ENCODE measurements at regions not wholly inside any gene's neighbourhood (a gene's known extent, or its start where the extent isn't known, plus 50 kb on each side); places are given as distances from the start of the nearest gene placed in this dataset.
"Not testable (repeated sequence)": the region's sequence is repeated elsewhere in the genome, so short reads cannot be mapped to it uniquely, and the experiment has no call there.

- Histone ChIP-seq H3K36me3 (ENCODE audit: control insufficient read depth, insufficient read depth, low read length) (no peaks in the 10 kb centered on the region), H3K9me3 (replicated peaks; ENCODE audit: control insufficient read depth, low read depth, low read length) (no peaks in the 10 kb centered on the region), H3K4me1 (ENCODE audit: control insufficient read depth, insufficient read depth, low read length) (no peaks in the 10 kb centered on the region), H3K27me3 (ENCODE audit: control insufficient read depth, insufficient read depth, low read length) (no peaks in the 10 kb centered on the region), H3K4me3 (ENCODE audit: low read length) (no peak overlapping the region), H3K27ac (ENCODE audit: low read length) (no peak overlapping the region)
- DNase-seq, result no peak
- WGBS (ENCODE audit: insufficient coverage), result no CpG with 5 or more reads among the region's 4 CpGs
Measured at GRCh38 chr13:65932587-65933239, 1297.4 kb downstream of the PCDH9 start.

- Histone ChIP-seq H3K9me3 (replicated peaks; ENCODE audit: control insufficient read depth, low read depth, low read length) (no peaks in the 10 kb centered on the region), H3K4me1 (ENCODE audit: control insufficient read depth, insufficient read depth, low read length) (no peaks in the 10 kb centered on the region), H3K4me3 (ENCODE audit: low read length) (no peak overlapping the region), H3K27ac (ENCODE audit: low read length) (no peak overlapping the region), H3K36me3 (ENCODE audit: control insufficient read depth, insufficient read depth, low read length) (no peaks in the 10 kb centered on the region), H3K27me3 (ENCODE audit: control insufficient read depth, insufficient read depth, low read length) (no peaks in the 10 kb centered on the region)
- no CpG with 5 or more reads among the region's 2 CpGs for WGBS (ENCODE audit: insufficient coverage)
- DNase-seq, result no peak
Measured at GRCh38 chr13:65932013-65932412, 1298.1 kb downstream of the PCDH9 start.

GRCh38 chr13:65929436-65929835 is 1300.7 kb downstream of the PCDH9 start:
- no peak for DNase-seq
- no CpG with 5 or more reads among the region's 3 CpGs for WGBS (ENCODE audit: insufficient coverage)
- H3K27me3 ChIP-seq (ENCODE audit: control insufficient read depth, insufficient read depth, low read length), result no peaks in the 10 kb centered on the region
- no peaks in the 10 kb centered on the region for H3K4me1 ChIP-seq (ENCODE audit: control insufficient read depth, insufficient read depth, low read length)
- H3K4me3 ChIP-seq (ENCODE audit: low read length), result no peak overlapping the region
- H3K36me3 ChIP-seq (ENCODE audit: control insufficient read depth, insufficient read depth, low read length), result no peaks in the 10 kb centered on the region
- H3K27ac ChIP-seq (ENCODE audit: low read length), result no peak overlapping the region
- H3K9me3 ChIP-seq (replicated peaks; ENCODE audit: control insufficient read depth, low read depth, low read length), result no peaks in the 10 kb centered on the region

- no peaks in the 10 kb centered on the region for H3K4me1 ChIP-seq (ENCODE audit: control insufficient read depth, insufficient read depth, low read length)
- no peaks in the 10 kb centered on the region for H3K27me3 ChIP-seq (ENCODE audit: control insufficient read depth, insufficient read depth, low read length)
- no peak overlapping the region for H3K4me3 ChIP-seq (ENCODE audit: low read length)
- 0% methylated on average over 2 of the region's 7 CpGs for WGBS (ENCODE audit: insufficient coverage)
- no peaks in the 10 kb centered on the region for H3K36me3 ChIP-seq (ENCODE audit: control insufficient read depth, insufficient read depth, low read length)
- no peaks in the 10 kb centered on the region for H3K9me3 ChIP-seq (replicated peaks; ENCODE audit: control insufficient read depth, low read depth, low read length)
- no peak overlapping the region for H3K27ac ChIP-seq (ENCODE audit: low read length)
- DNase-seq, result no peak
Measured at GRCh38 chr13:65926750-65927171, 1303.4 kb downstream of the PCDH9 start.

GRCh38 chr13:65922846-65923245 is 1307.3 kb downstream of the PCDH9 start:
- not testable (repeated sequence) for H3K4me3 ChIP-seq (ENCODE audit: low read length); H3K36me3 ChIP-seq (ENCODE audit: control insufficient read depth, insufficient read depth, low read length); H3K4me1 ChIP-seq (ENCODE audit: control insufficient read depth, insufficient read depth, low read length); H3K27me3 ChIP-seq (ENCODE audit: control insufficient read depth, insufficient read depth, low read length); H3K9me3 ChIP-seq (replicated peaks; ENCODE audit: control insufficient read depth, low read depth, low read length); DNase-seq; H3K27ac ChIP-seq (ENCODE audit: low read length)
- 97% methylated on average over 3 of the region's 4 CpGs for WGBS (ENCODE audit: insufficient coverage)

GRCh38 chr13:65921933-65922332 is 1308.2 kb downstream of the PCDH9 start:
- no CpG with 5 or more reads among the region's 2 CpGs for WGBS (ENCODE audit: insufficient coverage)
- Histone ChIP-seq H3K36me3 (ENCODE audit: control insufficient read depth, insufficient read depth, low read length) (no peaks in the 10 kb centered on the region), H3K4me3 (ENCODE audit: low read length) (no peak overlapping the region), H3K27me3 (ENCODE audit: control insufficient read depth, insufficient read depth, low read length) (no peaks in the 10 kb centered on the region), H3K9me3 (replicated peaks; ENCODE audit: control insufficient read depth, low read depth, low read length) (no peaks in the 10 kb centered on the region), H3K4me1 (ENCODE audit: control insufficient read depth, insufficient read depth, low read length) (no peaks in the 10 kb centered on the region), H3K27ac (ENCODE audit: low read length) (no peak overlapping the region)
- DNase-seq, result no peak

GRCh38 chr13:65917731-65918130 is 1312.4 kb downstream of the PCDH9 start:
- Histone ChIP-seq H3K4me1 (ENCODE audit: control insufficient read depth, insufficient read depth, low read length) (no peaks in the 10 kb centered on the region), H3K36me3 (ENCODE audit: control insufficient read depth, insufficient read depth, low read length) (no peaks in the 10 kb centered on the region), H3K27ac (ENCODE audit: low read length) (no peak overlapping the region), H3K9me3 (replicated peaks; ENCODE audit: control insufficient read depth, low read depth, low read length) (no peaks in the 10 kb centered on the region), H3K4me3 (ENCODE audit: low read length) (no peak overlapping the region), H3K27me3 (ENCODE audit: control insufficient read depth, insufficient read depth, low read length) (no peaks in the 10 kb centered on the region)
- no CpG with 5 or more reads among the region's 3 CpGs for WGBS (ENCODE audit: insufficient coverage)
- DNase-seq, result no peak

GRCh38 chr13:65915195-65915594 is 1314.9 kb downstream of the PCDH9 start:
- Histone ChIP-seq H3K36me3 (ENCODE audit: control insufficient read depth, insufficient read depth, low read length) (no peaks in the 10 kb centered on the region), H3K4me3 (ENCODE audit: low read length) (no peak overlapping the region), H3K9me3 (replicated peaks; ENCODE audit: control insufficient read depth, low read depth, low read length) (no peaks in the 10 kb centered on the region), H3K27me3 (ENCODE audit: control insufficient read depth, insufficient read depth, low read length) (no peaks in the 10 kb centered on the region), H3K27ac (ENCODE audit: low read length) (no peak overlapping the region), H3K4me1 (ENCODE audit: control insufficient read depth, insufficient read depth, low read length) (no peaks in the 10 kb centered on the region)
- no peak for DNase-seq
- no CpG with 5 or more reads among the region's 1 CpG for WGBS (ENCODE audit: insufficient coverage)

- WGBS (ENCODE audit: insufficient coverage), result no CpG with 5 or more reads among the region's 1 CpG
- Histone ChIP-seq H3K27me3 (ENCODE audit: control insufficient read depth, insufficient read depth, low read length) (no peaks in the 10 kb centered on the region), H3K27ac (ENCODE audit: low read length) (no peak overlapping the region), H3K9me3 (replicated peaks; ENCODE audit: control insufficient read depth, low read depth, low read length) (no peaks in the 10 kb centered on the region), H3K4me1 (ENCODE audit: control insufficient read depth, insufficient read depth, low read length) (no peaks in the 10 kb centered on the region), H3K4me3 (ENCODE audit: low read length) (no peak overlapping the region), H3K36me3 (ENCODE audit: control insufficient read depth, insufficient read depth, low read length) (no peaks in the 10 kb centered on the region)
- no peak for DNase-seq
Measured at GRCh38 chr13:65914716-65915115, 1315.4 kb downstream of the PCDH9 start.

- H3K27ac ChIP-seq (ENCODE audit: low read length), result peak overlapping the region; percentile 31
- no peaks in the 10 kb centered on the region for H3K9me3 ChIP-seq (replicated peaks; ENCODE audit: control insufficient read depth, low read depth, low read length)
Measured at GRCh38 chr13:65913173-65913572, 1317.0 kb downstream of the PCDH9 start.

GRCh38 chr13:65912516-65912915 is 1317.6 kb downstream of the PCDH9 start:
- Histone ChIP-seq H3K27ac (ENCODE audit: low read length) (no peak overlapping the region), H3K36me3 (ENCODE audit: control insufficient read depth, insufficient read depth, low read length) (no peaks in the 10 kb centered on the region), H3K9me3 (replicated peaks; ENCODE audit: control insufficient read depth, low read depth, low read length) (no peaks in the 10 kb centered on the region), H3K4me1 (ENCODE audit: control insufficient read depth, insufficient read depth, low read length) (no peaks in the 10 kb centered on the region), H3K27me3 (ENCODE audit: control insufficient read depth, insufficient read depth, low read length) (no peaks in the 10 kb centered on the region), H3K4me3 (ENCODE audit: low read length) (no peak overlapping the region)
- no peak for DNase-seq
- WGBS (ENCODE audit: insufficient coverage), result no CpG with 5 or more reads among the region's 3 CpGs

More at GRCh38 chr13:65913173-65913572, 1317.0 kb downstream of the PCDH9 start:
- DNase-seq, result peak; percentile 94
- Histone ChIP-seq H3K36me3 (ENCODE audit: control insufficient read depth, insufficient read depth, low read length) (no peaks in the 10 kb centered on the region), H3K4me3 (ENCODE audit: low read length) (no peak overlapping the region), H3K27me3 (ENCODE audit: control insufficient read depth, insufficient read depth, low read length) (no peaks in the 10 kb centered on the region), H3K4me1 (ENCODE audit: control insufficient read depth, insufficient read depth, low read length) (no peaks in the 10 kb centered on the region)
- 6% methylated on average over 2 of the region's 2 CpGs for WGBS (ENCODE audit: insufficient coverage)
